NCI-H2227 treated with DMSO at 0.1 percent for 48 hours (cell line): ENCODE measurements at regions not wholly inside any gene's neighbourhood (a gene's known extent, or its start where the extent isn't known, plus 50 kb on each side); places are given as distances from the start of the nearest gene placed in this dataset.

Experiments
- DNase-seq: peaks from one replicate; lab custom pipeline; 2025; lab: John Stamatoyannopoulos, UW

- no peak for DNase-seq
Measured at GRCh38 chr10:62715383-62715782, 89.1 kb upstream of the ADO start.

- DNase-seq = no peak
Measured at GRCh38 chr10:62718585-62718984, 85.9 kb upstream of the ADO start.

GRCh38 chr10:62719061-62719460, 85.5 kb upstream of the ADO start:
- no peak for DNase-seq

- no peak for DNase-seq
Measured at GRCh38 chr10:62721687-62722086, 82.8 kb upstream of the ADO start.

- no peak for DNase-seq
Measured at GRCh38 chr10:62723375-62723774, 81.1 kb upstream of the ADO start.

- DNase-seq = no peak
Measured at GRCh38 chr10:62724465-62724864, 80.1 kb upstream of the ADO start.

- no peak for DNase-seq
Measured at GRCh38 chr10:62726142-62726541, 78.4 kb upstream of the ADO start.

- no peak for DNase-seq
Measured at GRCh38 chr10:62726638-62727037, 77.9 kb upstream of the ADO start.

GRCh38 chr10:62727934-62728333, 76.6 kb upstream of the ADO start:
- no peak for DNase-seq

GRCh38 chr10:62728479-62728878, 76.0 kb upstream of the ADO start:
- DNase-seq = no peak

GRCh38 chr10:62732841-62733653, 71.5 kb upstream of the ADO start:
- no peak for DNase-seq

- no peak for DNase-seq
Measured at GRCh38 chr10:62733654-62734293, 70.7 kb upstream of the ADO start.

- DNase-seq = no peak
Measured at GRCh38 chr10:62734781-62735463, 69.6 kb upstream of the ADO start.

GRCh38 chr10:62735464-62736167, 68.9 kb upstream of the ADO start:
- DNase-seq = no peak

- DNase-seq = no peak
Measured at GRCh38 chr10:62736168-62736546, 68.4 kb upstream of the ADO start.

- no peak for DNase-seq
Measured at GRCh38 chr10:62738916-62739315, 65.6 kb upstream of the ADO start.

GRCh38 chr10:62740885-62741745, 63.4 kb upstream of the ADO start:
- DNase-seq = no peak

GRCh38 chr10:62741996-62742395, 62.5 kb upstream of the ADO start:
- DNase-seq = no peak

- DNase-seq = no peak
Measured at GRCh38 chr10:62742536-62743061, 61.9 kb upstream of the ADO start.

- no peak for DNase-seq
Measured at GRCh38 chr10:62744136-62744535, 60.4 kb upstream of the ADO start.

- DNase-seq = no peak
Measured at GRCh38 chr10:62745581-62745980, 58.9 kb upstream of the ADO start.
